AG09309 (cell line): ENCODE measurements at regions not wholly inside any gene's neighbourhood (a gene's known extent, or its start where the extent isn't known, plus 50 kb on each side); places are given as distances from the start of the nearest gene placed in this dataset.
"Not testable (repeated sequence)": the region's sequence is repeated elsewhere in the genome, so short reads cannot be mapped to it uniquely, and the experiment has no call there.

Source experiments
- DNase-seq: peaks from one replicate; pipeline ENCODE4 v3.0.0-alpha.2; 2010; ENCODE audit warnings: low read depth
- H3K4me3 ChIP-seq: 2 replicates; pipeline ENCODE4 v1.5.1; 2011; ENCODE audit warnings: mild to moderate bottlenecking, low read depth, low read length, moderate library complexity; ENCODE audit not compliant: control insufficient read depth
- CTCF ChIP-seq: IDR thresholded peaks from 2 replicates; pipeline ENCODE4 v1.5.1; 2011; ENCODE audit warnings: mild to moderate bottlenecking, low read depth, low read length, inconsistent platforms; ENCODE audit not compliant: insufficient read depth, control insufficient read depth; ENCODE audit errors: missing control alignments

GRCh38 chr6:122248844-122249243, 150.6 kb upstream of the HSF2 start:
- TF ChIP-seq CTCF, result no peak
- no peak for DNase-seq
- H3K4me3 ChIP-seq, result no peak overlapping the region

GRCh38 chr6:122258839-122259238, 140.6 kb upstream of the HSF2 start:
- no peak overlapping the region for H3K4me3 ChIP-seq
- DNase-seq, result no peak
- no peak for TF ChIP-seq CTCF

DNA sequence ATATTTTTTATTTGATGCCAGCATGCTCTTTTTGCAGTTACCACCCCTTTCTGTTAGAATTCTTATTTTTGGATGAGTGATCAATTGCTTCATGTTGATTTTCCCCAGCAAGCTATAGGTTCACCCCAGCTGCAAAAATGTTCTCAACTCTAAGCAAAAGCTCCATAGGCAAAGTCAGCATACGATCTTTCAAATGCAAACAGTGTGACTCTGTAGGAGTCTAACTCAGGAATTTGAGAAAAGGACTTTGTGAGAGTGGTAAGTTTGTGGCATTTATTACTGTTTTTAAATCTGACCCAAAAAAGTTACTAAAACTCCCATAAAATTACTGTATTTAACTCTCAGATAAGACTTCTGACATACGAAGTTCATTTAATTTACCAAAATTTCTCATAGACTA, 134.9 kb upstream of the HSF2 start:
- H3K4me3 ChIP-seq, result no peak overlapping the region
- no peak for DNase-seq

DNA sequence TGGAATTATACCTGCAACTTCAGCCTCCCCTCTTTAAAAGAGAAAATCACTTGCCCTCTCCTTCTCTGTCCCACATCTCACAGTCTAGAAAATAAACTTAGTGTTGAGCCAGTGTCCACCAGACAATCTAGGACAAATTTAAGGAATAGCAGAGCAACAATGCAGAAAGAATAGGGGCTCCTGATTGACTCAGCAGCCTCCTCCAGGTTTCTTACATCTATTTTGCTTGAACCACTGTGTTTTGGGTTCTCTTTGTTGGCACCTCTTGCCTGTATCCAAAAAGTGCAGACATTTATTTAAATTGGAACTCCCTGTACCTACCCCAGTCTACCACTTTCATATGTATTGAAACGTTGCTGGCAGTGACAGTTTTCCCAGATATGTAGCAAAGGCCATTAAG, 133.7 kb upstream of the HSF2 start:
- no peak overlapping the region for H3K4me3 ChIP-seq
- no peak for DNase-seq
- no peak for TF ChIP-seq CTCF

More for the DNA sequence above, 134.9 kb upstream of the HSF2 start:
- no peak for TF ChIP-seq CTCF

GRCh38 chr6:122268394-122268793, 131.1 kb upstream of the HSF2 start:
- H3K4me3 ChIP-seq, result no peak overlapping the region
- no peak for DNase-seq
- TF ChIP-seq CTCF, result no peak

DNA sequence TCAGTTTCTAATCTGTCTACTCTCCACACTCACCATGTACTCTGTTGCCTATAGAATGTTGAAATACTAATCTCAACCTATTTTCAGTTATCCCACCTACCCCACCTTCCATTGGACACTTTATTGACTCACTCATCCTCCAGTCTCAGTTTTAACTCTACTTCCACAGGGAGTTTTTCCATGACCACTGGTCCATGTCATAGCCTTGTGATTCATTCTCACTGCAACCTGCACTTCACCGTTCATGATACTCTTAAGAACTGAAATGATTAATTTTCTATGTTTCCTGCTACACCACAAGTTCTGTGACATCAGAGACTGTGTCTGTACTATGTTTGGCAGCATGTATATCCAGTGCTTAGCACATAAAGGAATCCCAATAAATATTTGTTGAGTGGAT, 122.8 kb upstream of the HSF2 start:
- no peak overlapping the region for H3K4me3 ChIP-seq
- DNase-seq, result no peak
- TF ChIP-seq CTCF, result no peak

DNA sequence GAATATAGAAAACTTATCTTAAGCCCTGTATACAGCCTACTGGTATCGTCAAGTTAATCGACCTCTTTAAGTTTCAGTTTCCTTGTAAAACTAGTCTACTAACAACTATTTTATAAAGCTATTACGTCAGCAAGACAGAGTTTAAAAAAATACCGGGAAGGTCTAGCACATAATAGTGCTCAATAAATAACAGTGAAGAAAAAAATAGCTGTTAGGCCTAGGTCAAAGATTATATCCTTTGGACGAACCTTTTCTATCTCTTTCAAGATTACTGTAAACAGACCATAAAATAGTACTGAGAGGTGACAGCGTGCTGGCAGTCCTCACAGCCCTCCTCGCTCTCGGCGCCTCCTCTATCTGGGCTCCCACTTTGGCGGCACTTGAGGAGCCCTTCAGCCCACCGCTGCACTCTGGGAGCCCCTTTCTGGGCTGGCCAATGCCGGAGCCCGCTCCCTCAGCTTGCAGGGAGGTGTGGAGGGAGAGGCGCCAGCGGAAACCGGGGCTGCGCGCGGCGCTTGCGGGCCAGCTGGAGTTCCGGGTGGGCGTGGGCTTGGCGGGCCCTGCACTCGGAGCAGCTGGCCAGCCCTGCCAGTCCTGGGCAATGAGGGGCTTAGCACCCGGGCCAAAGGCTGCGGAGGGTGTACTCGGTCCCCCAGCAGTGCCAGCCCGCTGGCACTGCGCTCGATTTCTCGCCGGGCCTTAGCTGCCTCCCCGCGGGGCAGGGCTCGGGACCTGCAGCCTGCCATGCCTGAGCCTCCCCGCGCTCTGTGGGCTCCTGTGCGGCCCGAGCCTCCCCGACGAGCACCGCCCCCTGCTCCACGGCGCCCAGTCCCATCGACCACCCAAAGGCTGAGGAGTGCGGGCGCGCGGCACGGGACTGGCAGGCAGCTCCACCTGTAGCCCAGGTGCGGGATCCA, 119.1 kb upstream of the HSF2 start:
- not testable (repeated sequence) for H3K4me3 ChIP-seq, DNase-seq
